PC-3 (cell line): ENCODE measurements at regions not wholly inside any gene's neighbourhood (a gene's known extent, or its start where the extent isn't known, plus 50 kb on each side); places are given as distances from the start of the nearest gene placed in this dataset.

Experiments
- ATAC-seq: fragments of 200-7000 bp; cut with Tn5 transposase; 2 replicates; pipeline ENCODE4 v1.9.1; 2020; ENCODE audit warnings: mild to moderate bottlenecking, moderate library complexity
- BruUV-seq: library from RNA; stranded (reverse); fragments of 400-500 nt; replicated peaks from 2 replicates; lab custom pipeline; 2021; lab: Mats Ljungman, UMichigan
- CTCF ChIA-PET: fragments of 300-600 bp; sonication (Branson Sonifier 250); formaldehyde crosslinking; loops from one replicate; lab custom pipeline; 2022; ENCODE audit warnings: antibody characterized with exemption; lab: Charles Lee
- POLR2A ChIA-PET: fragments of 300-600 bp; sonication (Branson Sonifier 250); formaldehyde crosslinking; loops from one replicate; lab custom pipeline; 2022; ENCODE audit warnings: antibody characterized with exemption; ENCODE audit not compliant: unreplicated experiment; lab: Charles Lee
- DNase-seq: peaks from one replicate; pipeline ENCODE4 v3.0.0-alpha.2; 2015
- H2AFZ ChIP-seq: fragments of 300-600 bp; sonication (generic); 2 replicates; pipeline ENCODE4 v1.6.0; 2016; ENCODE audit warnings: antibody characterized with exemption, low read length
- H3F3A ChIP-seq: fragments of 300-600 bp; sonication (generic); one replicate; pipeline ENCODE4 v1.6.0; 2017; ENCODE audit warnings: antibody characterized with exemption, low read length, control low read depth, mild to moderate bottlenecking; ENCODE audit not compliant: unreplicated experiment
- H3K27ac ChIP-seq: fragments of 300-600 bp; sonication (generic); 2 replicates; pipeline ENCODE4 v1.5.1; 2016; ENCODE audit warnings: mild to moderate bottlenecking, low read length
- H3K27me3 ChIP-seq: fragments of 300-600 bp; sonication (generic); 2 replicates; pipeline ENCODE4 v1.6.1; 2016; ENCODE audit warnings: low read length, mixed read lengths
- H3K36me3 ChIP-seq: fragments of 300-600 bp; sonication (generic); 2 replicates; pipeline ENCODE4 v1.6.1; 2016; ENCODE audit warnings: low read depth, mixed run types, low read length, mixed read lengths
- H3K4me1 ChIP-seq: fragments of 300-600 bp; sonication (generic); 2 replicates; pipeline ENCODE4 v1.5.1; 2016; ENCODE audit warnings: low read length; ENCODE audit not compliant: insufficient read depth
- H3K4me2 ChIP-seq: fragments of 300-600 bp; sonication (generic); 2 replicates; pipeline ENCODE4 v1.6.0; 2016; ENCODE audit warnings: low read length
- H3K4me3 ChIP-seq: fragments of 300-600 bp; sonication (generic); 2 replicates; pipeline ENCODE4 v1.5.1; 2016; ENCODE audit warnings: mild to moderate bottlenecking, low read length, mixed read lengths
- H3K79me2 ChIP-seq: fragments of 300-600 bp; sonication (generic); 2 replicates; pipeline ENCODE4 v1.6.1; 2017; ENCODE audit warnings: low read length, mixed read lengths
- H3K9ac ChIP-seq: fragments of 300-600 bp; sonication (generic); 2 replicates; pipeline ENCODE4 v1.6.0; 2016; ENCODE audit warnings: mild to moderate bottlenecking, low read length
- H3K9me2 ChIP-seq: fragments of 300-600 bp; sonication (generic); replicated peaks from 2 replicates; pipeline ENCODE4 v1.6.1; 2016; ENCODE audit warnings: mixed run types, low read length, mixed read lengths
- H3K9me3 ChIP-seq: fragments of 300-600 bp; sonication (generic); 2 replicates; pipeline ENCODE4 v1.6.1; 2016; ENCODE audit warnings: low read length, mixed read lengths
- H4K20me1 ChIP-seq: fragments of 300-600 bp; sonication (generic); 2 replicates; pipeline ENCODE4 v1.6.1; 2016; ENCODE audit warnings: low read length, mixed read lengths
- CTCF ChIP-seq: fragments of 300-600 bp; sonication (generic); conservative IDR thresholded peaks from 2 replicates; pipeline ENCODE4 v1.5.1; 2017; ENCODE audit warnings: antibody characterized with exemption, low read depth, mild to moderate bottlenecking, low read length
- EZH2 ChIP-seq: fragments of 300-600 bp; sonication (generic); IDR thresholded peaks from one replicate; pipeline ENCODE4 v1.6.1; 2017; ENCODE audit warnings: antibody characterized with exemption, mild to moderate bottlenecking, low read length; ENCODE audit not compliant: unreplicated experiment
- EZH2phosphoT487 ChIP-seq: fragments of 300-600 bp; sonication (generic); IDR thresholded peaks from 2 replicates; pipeline ENCODE4 v1.6.1; 2018; ENCODE audit warnings: mild to moderate bottlenecking, antibody characterized with exemption, low read length, borderline replicate concordance
- intact Hi-C: fragments of 100-400 bp; cut with micrococcal nuclease; formaldehyde crosslinking; loops from 2 replicates; pipeline ENCODE4 v1.9.0; 2023

DNA sequence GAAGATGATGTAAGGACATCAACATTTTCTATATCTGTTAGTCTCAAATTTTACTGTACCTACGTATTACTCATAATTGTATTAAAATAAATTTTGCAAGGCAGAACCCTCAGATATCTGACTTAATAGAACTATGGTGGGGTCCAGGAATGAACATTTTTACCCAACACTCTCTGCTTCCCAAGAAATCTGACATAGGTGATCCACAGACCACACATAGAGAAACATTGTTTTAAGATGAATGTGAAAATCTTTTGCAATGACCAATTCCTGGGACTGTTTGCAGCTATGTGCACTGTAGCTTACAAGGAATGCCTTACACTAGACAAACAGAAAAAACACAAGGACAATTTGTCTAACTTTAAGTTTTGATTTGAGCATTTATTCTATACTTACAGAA lies 645.6 kb upstream of the ADGRL2 start:
- no peaks in the 10 kb centered on the region for H3K9me3 ChIP-seq
- no peaks in the 10 kb centered on the region for H3K4me1 ChIP-seq
- no peak overlapping the region for H3K9ac ChIP-seq
- H3K4me2 ChIP-seq = no peak overlapping the region
- no peaks in the 10 kb centered on the region for H3K27me3 ChIP-seq
- no peaks in the 10 kb centered on the region for H3K9me2 ChIP-seq
- H3K27ac ChIP-seq = no peak overlapping the region
- no peaks in the 10 kb centered on the region for H3F3A ChIP-seq
- intact Hi-C loops = no loop called here
- no peak for ATAC-seq
- H3K36me3 ChIP-seq = no peaks in the 10 kb centered on the region
- no TSS peak for BruUV-seq
- no peak for DNase-seq
- no peak overlapping the region for H2AFZ ChIP-seq
- TF ChIP-seq CTCF (no peak), EZH2 (no peak)
- H4K20me1 ChIP-seq = no peaks in the 10 kb centered on the region
- ChIA-PET CTCF (no interaction called here), POLR2A (no interaction called here)
- no peaks in the 10 kb centered on the region for H3K79me2 ChIP-seq
- no peak overlapping the region for H3K4me3 ChIP-seq

- no peaks in the 10 kb centered on the region for H3K4me1 ChIP-seq
- POLR2A ChIA-PET = interaction anchor here (0.7 kb wide), 1 partner anchor 11 kb away, joined by 3 read pairs; no protein-coding TSS in a partner anchor
These were observed 649.5 kb upstream of the ADGRL2 start for GRCh38 chr1:81151206-81151605.

More at GRCh38 chr1:81151206-81151605, 649.5 kb upstream of the ADGRL2 start:
- DNase-seq (no peak), ATAC-seq (no peak)
- H3F3A ChIP-seq = no peaks in the 10 kb centered on the region
- no peak overlapping the region for H3K27ac ChIP-seq
- H3K79me2 ChIP-seq = no peaks in the 10 kb centered on the region
- intact Hi-C loops = no loop called here
- no peaks in the 10 kb centered on the region for H3K9me3 ChIP-seq
- BruUV-seq = no TSS peak
- H3K36me3 ChIP-seq = no peaks in the 10 kb centered on the region
- H3K27me3 ChIP-seq = no peaks in the 10 kb centered on the region
- TF ChIP-seq EZH2 (no peak), EZH2phosphoT487 (no peak), CTCF (no peak)
- H3K9ac ChIP-seq = no peak overlapping the region
- H4K20me1 ChIP-seq = no peaks in the 10 kb centered on the region
- H3K4me2 ChIP-seq = no peak overlapping the region
- CTCF ChIA-PET = no interaction called here
- no peak overlapping the region for H3K4me3 ChIP-seq
- H3K9me2 ChIP-seq = no peaks in the 10 kb centered on the region
- H2AFZ ChIP-seq = no peak overlapping the region
